ENCODE measurements at regions not wholly inside any gene's neighbourhood (a gene's known extent, or its start where the extent isn't known, plus 50 kb on each side); places are given as distances from the start of the nearest gene placed in this dataset.

DNA sequence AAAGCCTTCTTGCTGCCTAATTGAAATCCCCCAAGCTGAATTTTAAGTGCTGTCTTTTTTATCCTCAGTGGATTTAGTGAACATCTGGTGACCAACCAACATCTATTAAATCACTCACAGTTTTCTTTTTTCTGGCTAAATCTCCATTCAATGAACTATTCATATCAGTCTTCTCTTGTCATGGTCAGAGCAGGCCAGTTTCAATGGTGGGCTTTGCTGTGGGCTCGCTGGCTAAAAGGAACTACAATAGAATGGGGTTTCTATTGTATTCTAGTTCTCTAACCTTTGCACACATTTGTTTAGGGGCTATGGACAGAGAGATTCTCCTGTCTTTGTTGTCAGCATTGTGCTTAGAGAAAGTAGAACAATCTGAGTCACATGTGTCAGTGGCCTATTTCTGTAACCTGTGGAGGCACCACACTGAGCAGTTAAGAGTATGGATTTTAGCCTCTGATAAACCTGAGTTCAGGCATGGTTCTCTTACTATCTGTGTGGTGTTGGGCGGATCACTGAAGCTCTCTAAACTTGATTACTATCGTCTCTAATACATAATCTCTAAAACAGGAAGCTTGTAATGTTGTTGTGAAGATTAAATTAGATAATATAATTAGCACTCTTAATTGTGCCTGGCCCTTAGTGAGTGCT, 94.2 kb upstream of the CADM1 start:
- DNase-seq (ENCODE audit: low spot score), result no peak

DNA sequence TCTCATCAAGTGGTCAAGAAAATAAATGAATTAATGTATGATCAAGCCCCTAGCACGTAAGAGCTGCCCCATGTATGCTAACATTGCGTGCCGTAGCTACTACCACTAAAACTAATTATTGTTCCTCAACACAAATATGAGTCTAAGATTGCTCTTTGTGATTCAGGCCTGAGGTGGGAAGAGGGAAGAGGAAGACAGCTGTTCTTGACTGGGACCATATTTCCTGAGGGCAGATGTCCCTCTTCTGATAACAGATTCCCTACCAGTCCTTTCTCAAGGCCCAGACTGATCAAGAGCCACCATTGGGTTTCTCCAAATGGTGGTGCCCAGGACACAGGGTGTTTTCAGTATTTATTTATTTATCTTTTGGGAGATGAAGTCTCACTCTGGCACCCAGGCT, 87.2 kb upstream of the CADM1 start:
- no peak for DNase-seq (ENCODE audit: low spot score)

DNA sequence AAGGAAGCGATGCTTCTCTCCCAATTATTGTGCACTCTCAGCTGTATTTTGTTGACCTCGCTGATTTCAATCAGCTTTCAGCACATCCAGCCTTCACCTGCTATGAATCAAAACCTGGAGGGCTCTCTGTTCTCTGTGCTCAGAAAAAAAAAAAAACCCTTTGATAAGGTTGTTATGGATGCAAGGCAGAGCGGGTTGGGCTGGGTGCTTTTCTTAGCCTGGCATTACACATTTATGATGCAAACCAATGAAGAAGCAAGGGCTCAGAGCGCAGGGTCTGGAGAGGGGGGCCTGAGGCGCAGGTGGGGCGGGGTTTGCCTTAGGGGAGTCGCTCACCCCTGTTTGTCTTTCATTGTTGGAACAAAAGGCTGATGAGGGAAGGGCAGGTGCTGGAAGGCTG, 86.0 kb upstream of the CADM1 start:
- DNase-seq (ENCODE audit: low spot score), result no peak

DNA sequence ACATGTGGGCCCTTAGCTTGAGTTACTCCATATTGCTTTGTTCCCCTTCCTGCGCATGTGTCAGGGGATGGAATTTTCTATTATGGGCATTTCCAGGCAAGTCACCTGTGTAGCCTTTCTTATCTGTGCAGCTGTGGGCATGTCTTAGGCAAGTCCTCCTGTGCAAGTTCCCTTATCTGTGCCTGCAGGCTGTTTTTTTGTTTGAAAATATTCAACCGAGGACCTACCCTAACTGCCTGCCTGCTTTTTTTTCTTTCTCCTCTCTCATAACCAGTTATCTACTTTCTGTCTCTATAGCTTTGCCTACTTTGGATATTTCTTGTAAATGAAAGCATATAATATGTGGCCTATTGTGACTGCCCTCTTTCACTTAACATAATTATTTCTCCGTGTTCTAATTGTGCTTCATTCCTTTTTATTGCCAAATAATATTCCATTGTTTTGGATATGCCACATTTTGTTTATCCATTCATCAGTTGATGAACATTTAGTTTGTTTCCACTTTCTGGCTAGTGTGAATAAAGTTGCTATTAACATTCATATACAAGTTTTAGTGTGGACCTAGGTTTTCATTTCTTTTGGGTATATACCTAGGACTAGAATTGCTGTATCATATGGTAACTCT, 83.6 kb upstream of the CADM1 start:
- no peak for DNase-seq (ENCODE audit: low spot score)

DNA sequence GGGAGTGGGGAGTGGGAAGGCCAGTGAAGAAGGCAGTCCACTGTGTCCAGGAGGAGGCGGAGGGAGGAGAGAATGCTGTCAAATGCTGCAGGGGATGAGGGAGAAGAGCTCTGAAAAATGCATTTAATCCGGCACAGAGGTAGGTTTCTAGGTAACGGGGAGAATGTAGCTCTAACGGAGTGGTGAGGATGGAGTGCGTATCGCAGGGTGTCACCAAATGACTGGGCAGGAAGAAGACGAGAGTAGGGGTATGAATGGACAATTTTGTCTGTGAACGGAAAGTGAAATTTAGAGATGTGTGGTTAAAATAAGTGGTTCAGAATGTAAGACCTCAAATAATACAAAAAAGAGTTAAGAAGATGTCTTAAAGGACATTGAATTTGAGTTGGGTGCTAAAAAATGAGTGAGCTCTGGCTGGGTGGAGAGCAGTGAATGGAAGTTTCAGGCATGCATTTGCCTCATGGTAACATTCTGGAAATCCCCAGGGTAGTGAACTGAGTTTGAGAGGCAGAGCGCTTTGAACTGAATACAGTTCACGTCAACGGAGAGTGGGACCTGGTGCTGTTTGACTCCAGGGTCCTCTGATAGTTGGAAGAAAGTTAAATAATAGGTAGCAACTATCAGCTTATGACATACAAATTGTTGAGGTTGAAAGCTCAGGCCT, 81.3 kb upstream of the CADM1 start:
- no peak for DNase-seq (ENCODE audit: low spot score)

DNA sequence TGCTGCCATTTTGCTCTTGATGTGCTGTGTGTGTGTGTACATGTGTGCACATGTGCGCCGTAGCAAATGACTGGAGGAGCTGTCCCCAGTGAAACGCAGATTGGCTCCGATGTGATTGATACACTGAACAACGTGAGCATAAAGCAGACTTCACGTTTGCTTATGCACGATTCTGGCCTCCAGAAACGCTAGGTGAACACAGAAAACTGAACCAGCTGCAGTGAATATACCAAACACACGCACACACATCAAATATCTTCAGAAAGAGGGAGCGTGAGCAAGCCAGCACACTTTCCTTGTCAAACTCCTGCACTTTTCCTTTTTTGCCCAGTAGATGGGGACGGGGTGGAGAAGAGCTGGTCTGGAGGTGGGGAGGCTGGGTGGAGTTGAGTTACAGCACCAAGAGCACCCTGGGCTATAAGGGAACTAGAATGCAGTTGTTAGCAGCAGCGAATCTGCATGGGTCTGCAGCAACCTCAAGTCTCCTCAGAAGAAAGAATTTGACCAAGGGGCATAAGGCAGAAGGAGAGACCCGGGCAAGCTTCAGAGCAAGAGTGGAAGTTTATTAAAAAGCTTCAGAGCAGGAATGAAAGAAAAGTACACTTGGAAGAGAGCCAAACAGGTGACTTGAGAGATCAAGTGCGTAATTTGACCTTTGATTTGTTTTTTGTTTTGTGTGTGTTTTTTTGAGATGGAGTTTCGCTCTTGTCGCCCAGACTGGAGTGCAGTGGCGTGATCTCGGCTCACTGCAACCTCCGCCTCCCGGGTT, 77.8 kb upstream of the CADM1 start:
- DNase-seq (ENCODE audit: low spot score), result no peak

DNA sequence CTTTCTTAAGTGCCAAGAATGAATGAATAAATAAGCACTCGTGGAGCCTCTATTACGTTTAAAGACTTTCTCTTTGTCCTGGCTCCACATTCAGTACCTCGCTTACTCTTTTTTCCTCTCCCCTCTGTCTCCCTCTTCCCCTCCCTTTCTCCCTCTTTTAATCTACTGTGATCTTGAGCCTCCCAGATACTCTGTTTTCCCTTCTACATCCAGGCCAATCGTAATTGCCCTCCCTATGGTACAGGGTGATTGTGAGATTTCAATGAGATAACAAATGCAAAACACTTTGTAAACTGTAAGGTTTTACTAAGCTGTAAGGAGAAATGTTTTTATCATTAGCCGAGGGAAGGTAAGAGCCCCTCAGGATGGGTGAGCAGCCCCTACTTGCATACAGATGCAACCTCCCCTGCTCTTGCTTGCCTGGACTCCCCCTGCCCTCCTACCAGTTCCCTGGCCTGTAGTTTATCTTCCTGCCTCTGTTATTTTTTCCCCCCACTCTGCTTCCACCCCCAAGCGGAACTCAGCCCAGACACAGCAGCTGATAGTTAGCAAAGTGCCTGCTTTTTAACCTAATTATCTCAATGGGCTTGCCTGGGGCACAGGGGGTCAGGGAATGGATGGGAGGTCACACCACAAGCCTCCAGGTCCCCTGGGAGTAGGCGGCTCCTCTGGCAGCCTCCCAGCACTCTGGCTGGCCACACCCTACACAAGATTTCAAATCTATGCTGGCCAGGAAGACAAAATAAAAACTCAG, 76.9 kb upstream of the CADM1 start:
- no peak for DNase-seq (ENCODE audit: low spot score)

DNA sequence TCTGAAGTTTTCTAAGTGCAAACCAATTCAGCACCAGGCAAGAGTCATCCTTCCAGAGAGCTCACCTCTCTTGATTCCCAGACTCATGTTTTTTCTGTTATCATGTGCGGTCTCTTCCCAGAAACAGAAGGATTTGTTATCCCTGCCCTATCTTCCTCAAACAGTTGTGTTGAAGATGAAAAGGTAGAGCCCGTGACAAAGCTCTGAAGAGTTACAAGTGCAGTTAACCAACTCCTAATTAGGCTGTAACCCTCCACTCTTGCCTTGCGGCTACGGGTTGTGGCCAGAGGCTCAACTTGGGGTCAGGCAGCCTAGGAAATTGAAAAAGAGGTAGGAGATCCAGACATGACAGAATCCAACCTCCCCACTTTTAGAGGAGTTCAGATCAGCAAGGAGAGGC, 76.2 kb upstream of the CADM1 start:
- no peak for DNase-seq (ENCODE audit: low spot score)

DNA sequence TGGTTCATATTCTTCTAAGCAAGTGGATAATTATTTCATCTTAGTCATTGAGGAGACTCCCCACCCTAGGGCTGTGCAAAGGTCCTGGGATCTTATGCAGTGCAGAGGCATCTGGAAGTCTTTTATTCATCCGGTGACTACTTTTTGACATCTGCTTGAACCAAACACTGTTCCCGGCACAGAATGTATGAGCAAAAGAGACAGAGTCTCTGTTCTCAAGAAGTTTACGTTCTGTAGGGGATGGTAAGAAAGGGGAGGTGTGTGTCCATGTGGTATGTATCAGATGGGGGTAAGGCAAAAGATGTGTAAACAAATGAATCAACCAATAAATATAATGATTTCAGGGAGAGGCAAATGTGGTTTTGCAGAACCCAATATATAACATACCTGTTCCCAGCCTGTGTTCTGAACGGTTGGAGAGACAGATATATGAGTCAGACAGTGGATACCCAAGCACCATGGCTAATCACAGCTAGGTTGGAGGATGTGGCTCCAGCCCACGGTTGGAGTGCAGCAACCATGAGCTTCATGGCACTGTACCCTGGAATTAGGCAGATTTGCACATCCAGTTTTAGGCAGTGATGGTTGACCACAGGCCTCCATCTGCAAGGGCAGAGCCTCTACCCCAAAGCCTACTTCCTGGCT, 75.1 kb upstream of the CADM1 start:
- no peak for DNase-seq (ENCODE audit: low spot score)

DNA sequence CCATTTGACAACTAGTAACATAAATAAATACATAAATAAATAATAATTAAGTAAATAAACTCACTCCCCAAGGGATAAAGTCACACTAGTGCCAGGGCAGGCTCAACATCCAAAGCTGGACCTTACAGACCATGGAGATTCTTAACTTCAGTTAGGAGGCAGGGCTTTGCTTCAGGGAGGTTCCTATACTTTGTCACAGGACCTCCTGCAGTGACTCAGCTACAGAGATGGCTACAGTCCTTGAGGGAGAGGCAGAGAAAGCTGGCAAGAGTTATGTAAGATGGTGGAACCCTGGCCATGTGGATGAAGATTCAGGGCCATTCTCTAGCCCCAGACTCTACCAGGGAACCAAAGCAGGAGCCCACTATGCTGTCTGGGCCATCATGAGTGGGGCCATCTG, 74.1 kb upstream of the CADM1 start:
- no peak for DNase-seq (ENCODE audit: low spot score)

DNA sequence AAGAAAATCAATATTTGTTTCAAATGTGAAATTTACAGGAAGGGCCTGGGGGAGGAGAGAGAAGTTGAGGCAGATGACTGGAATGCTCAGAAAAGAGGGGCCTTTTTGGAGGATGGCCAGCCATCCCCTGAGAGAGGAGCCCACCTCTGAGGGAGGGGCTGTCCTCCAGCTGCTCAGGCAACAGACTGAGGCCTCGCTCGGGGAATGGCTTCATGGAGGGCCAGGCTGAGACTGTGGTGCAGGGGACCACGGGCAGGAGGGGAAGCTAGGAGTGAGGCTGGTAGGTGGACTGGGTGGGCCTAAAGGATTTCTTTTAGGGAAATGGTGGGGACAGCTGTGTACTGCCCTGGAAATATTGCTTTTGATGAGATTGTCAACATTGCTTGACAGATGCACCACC, 73.5 kb upstream of the CADM1 start:
- no peak for DNase-seq (ENCODE audit: low spot score)

DNA sequence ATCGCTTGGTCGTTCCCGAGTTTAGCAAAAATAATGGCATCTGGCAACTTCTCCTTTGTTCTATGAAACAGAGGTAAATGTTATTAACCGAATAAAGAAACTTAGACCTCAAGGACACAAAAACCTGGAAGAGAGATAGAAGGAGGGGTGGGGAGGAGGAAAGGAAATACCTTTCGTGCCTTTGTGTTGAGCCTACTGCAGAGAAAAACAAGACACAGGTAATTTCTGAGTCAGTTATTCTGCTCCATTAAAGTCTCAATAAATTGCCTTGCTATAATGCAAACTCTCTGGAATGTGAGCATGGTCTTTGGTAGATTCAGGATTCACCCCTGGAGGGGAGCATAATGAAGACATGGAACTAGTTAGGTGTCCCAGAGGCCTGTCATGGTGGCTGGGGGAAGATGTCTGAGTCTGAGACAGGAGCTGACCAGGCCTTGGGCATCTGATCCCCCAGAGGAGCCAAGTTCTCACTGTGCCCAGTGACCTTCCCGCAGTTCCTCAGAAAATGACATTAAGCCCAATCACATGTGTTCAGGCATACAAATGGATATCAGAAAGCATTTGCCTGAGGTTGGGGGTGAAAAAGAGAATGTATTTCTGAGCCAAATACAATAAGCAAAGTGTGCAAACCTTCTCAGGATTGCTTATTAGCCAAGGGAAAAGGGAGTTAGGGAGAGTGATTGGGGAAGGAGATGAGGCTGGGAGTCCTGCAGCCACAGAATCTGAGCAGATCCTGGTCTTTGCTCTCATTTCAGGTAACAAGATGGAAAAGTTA, 72.6 kb upstream of the CADM1 start:
- no peak for DNase-seq (ENCODE audit: low spot score)

DNA sequence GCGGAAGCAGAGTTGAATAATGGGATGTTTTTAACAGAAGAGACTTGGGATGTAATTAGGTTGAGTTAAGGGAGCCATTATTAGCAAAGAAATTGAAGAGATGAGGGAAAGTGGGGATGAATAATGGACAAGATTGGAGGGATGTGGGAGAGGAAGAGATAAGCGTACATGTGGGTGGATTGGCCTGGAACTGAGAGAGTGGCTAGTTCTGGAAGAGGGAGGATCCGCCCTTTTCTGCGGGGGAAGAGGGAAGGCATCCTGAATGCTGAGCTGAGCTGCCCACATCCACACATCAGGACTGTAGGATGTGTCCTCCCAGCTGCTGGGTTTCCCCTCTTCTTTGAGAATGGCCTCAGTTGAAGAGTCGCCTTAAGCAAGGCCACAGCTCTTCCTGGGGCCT, 68.3 kb upstream of the CADM1 start:
- DNase-seq (ENCODE audit: low spot score), result no peak

DNA sequence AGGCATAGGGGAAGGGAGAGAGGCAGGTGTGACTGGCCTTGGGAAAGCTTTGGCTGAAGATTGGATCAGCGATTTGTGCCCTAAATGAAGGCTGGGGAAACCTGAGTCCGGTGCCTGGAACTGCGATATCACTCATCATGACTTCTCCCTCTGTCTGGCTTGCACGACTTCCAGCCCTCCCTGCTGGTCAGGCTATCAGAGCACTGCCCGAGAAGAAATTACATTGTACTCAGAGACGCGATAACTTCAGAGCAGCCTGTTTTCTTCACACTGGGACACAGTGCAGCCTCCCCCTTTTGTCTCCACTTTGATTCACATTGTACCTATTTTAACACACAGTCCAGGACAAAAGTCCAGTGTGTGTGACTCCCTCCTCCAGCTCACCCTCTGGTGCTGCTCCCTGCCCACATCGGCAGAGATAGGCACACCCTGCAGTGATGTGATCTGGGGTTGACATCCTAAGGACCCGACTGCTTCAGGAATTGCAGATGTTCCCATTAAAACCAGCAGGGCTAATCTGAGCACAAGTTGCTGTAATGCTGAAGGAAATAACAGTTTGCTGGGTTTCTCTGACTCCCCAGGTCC, 62.1 kb upstream of the CADM1 start:
- DNase-seq (ENCODE audit: low spot score), result no peak

DNA sequence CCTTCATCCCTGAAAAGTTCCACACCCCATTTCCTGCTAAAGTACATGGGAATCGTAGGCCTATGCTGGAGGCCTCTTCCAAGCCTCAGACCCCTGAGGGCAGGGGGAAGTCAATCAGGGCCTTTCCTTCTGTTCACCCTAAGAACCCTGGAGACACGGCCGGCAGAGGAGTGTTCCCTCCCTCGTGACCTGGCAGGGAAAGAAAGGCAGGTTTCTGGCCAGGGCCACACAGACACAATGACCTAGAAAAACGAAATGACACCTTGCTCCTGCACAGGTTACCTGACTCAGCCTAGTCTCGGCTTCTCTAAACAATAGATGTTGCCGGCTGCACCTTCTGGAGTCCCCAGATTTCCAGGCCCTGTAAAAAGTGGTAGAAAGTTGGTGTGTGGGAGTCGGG, 60.6 kb upstream of the CADM1 start:
- no peak for DNase-seq (ENCODE audit: low spot score)

DNA sequence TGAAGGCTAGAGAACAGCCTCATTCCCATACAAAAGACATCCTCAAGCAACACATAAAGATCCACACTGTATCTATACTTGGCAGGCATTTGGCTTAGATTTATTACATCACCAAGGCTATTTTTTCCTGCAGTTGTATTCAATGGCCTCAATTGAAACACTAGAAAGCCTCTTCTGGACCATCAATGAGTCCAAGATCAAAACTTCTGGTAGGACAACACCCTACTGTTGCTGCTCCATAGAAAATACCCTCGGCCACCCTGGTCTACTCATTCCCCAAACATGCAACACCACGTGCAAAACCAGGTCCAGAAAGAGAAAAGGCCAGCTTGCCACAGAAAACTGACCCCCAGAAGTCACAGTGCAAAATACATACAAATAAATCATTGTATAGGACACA, 56.9 kb upstream of the CADM1 start:
- no peak for DNase-seq (ENCODE audit: low spot score)

DNA sequence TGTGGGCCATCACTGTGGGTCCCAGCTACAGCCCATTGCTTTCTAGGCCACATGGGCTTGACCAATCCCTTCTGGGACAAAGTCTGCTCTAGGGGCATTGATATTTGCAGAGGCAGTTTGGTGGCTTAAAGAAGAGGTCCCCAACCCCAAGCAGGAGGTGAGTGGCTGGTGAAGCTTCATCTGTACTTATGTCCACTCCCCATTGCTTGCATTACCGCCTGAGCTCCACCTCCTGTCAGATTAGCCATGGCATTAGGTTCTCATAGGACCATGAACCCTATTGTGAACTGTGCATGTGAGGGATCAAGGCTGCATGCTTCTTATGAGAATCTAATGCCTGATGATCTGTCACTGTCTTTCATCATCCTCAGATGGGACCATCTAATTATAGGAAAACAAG, 54.4 kb upstream of the CADM1 start:
- no peak for DNase-seq (ENCODE audit: low spot score)

DNA sequence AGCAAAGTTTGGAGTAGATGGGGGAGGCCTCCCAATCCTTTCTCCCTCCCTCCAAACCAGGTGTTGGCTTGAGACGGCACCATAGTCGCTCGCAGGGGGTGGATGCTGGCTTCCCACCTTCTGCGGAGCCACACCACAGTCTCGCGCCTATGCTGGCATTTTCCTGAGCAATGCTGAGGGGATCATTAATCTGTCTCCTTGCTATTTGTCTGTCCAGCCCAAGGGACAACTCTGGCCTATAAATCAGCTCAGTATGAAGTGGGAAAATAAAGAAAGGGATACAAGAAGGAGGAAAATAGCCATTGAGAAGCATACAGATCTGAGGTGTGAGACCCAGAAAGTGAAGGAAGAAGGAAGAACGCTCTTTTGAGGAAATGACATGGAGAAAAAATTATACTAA, 53.5 kb upstream of the CADM1 start:
- DNase-seq (ENCODE audit: low spot score), result no peak

DNA sequence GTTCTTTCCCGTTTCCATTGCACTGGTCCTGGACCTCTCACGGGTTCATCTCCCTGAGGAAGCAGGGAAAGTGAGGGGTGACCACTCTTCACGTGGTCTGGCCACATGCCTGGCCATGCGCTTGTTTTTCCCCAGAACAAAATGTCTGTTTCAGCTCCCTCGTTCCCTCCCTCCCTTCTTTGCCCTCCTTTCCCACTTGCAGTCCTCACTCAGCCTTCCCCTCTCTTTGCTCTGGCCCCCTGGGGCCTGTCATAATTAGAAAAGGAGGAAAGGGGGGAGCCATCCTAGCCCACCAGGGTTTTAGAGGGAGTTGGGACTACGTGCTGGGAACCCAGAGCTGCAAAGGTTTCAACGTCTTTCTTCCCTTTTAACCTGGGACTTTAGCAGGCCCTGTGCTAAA, 52.8 kb upstream of the CADM1 start:
- no peak for DNase-seq (ENCODE audit: low spot score)
